BJ (cell line): ENCODE measurements at regions not wholly inside any gene's neighbourhood (a gene's known extent, or its start where the extent isn't known, plus 50 kb on each side); places are given as distances from the start of the nearest gene placed in this dataset.

Experiments
- CTCF ChIA-PET: fragments of 350-600 bp; formaldehyde crosslinking; extraction: SDS; loops from one replicate; lab custom pipeline; 2021; ENCODE audit warnings: antibody characterized with exemption, inconsistent platforms; lab: Yijun Ruan, JAX
- POLR2A ChIA-PET: fragments of 300-600 bp; sonication (Branson Sonifier 250); formaldehyde crosslinking; extraction: SDS; loops from one replicate; lab custom pipeline; 2021; ENCODE audit warnings: antibody characterized with exemption; lab: Charles Lee
- DNase-seq: peaks from one replicate; pipeline ENCODE4 v3.0.0-alpha.2; 2011; ENCODE audit warnings: low read depth
- H3K27me3 ChIP-seq: 2 replicates; pipeline ENCODE4 v1.6.0; 2011; ENCODE audit warnings: low read length; ENCODE audit not compliant: control insufficient read depth, insufficient read depth
- H3K36me3 ChIP-seq: 2 replicates; pipeline ENCODE4 v1.5.1; 2011; ENCODE audit warnings: low read length; ENCODE audit not compliant: control insufficient read depth, insufficient read depth
- H3K4me3 ChIP-seq: 2 replicates; pipeline ENCODE4 v1.5.1; 2011; ENCODE audit warnings: low read depth, mild to moderate bottlenecking, control low read depth, low read length
- TF ChIP-seq, protein P1 (sequence below): IDR thresholded peaks from 2 replicates; pipeline ENCODE4 v1.5.1; 2011; ENCODE audit warnings: low read depth, mild to moderate bottlenecking, control low read depth, inconsistent platforms, low read length, moderate library complexity; ENCODE audit not compliant: insufficient read depth

DNA sequence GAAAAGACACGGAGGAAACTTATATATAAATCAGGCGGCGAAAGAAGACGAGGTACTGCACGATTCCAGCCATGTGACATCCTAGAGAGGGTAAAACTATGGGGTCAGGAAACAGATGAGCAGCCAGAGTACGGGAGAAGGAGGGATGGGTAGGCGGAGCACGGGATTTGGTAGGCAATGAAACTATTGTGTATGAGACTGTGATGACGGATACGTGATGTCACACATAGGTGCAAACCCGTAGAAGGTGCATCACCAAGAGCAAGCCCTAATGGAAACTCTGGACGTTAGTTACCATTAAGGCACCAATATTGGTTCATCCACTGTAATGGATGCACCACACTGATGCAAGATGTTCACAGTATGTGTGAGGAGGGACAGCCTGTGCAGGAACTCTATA, 93.8 kb upstream of the MGMT start:
- Histone ChIP-seq H3K27me3 (no peaks in the 10 kb centered on the region), H3K36me3 (no peaks in the 10 kb centered on the region), H3K4me3 (no peak overlapping the region)
- ChIA-PET POLR2A (no interaction called here), CTCF (no interaction called here)
- no peak for DNase-seq
- TF ChIP-seq, protein P1, sequence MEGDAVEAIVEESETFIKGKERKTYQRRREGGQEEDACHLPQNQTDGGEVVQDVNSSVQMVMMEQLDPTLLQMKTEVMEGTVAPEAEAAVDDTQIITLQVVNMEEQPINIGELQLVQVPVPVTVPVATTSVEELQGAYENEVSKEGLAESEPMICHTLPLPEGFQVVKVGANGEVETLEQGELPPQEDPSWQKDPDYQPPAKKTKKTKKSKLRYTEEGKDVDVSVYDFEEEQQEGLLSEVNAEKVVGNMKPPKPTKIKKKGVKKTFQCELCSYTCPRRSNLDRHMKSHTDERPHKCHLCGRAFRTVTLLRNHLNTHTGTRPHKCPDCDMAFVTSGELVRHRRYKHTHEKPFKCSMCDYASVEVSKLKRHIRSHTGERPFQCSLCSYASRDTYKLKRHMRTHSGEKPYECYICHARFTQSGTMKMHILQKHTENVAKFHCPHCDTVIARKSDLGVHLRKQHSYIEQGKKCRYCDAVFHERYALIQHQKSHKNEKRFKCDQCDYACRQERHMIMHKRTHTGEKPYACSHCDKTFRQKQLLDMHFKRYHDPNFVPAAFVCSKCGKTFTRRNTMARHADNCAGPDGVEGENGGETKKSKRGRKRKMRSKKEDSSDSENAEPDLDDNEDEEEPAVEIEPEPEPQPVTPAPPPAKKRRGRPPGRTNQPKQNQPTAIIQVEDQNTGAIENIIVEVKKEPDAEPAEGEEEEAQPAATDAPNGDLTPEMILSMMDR: no peak

- CTCF ChIA-PET: no interaction called here
- POLR2A ChIA-PET: no interaction called here
- Histone ChIP-seq H3K27me3 (no peaks in the 10 kb centered on the region), H3K36me3 (no peaks in the 10 kb centered on the region), H3K4me3 (no peak overlapping the region)
- TF ChIP-seq, protein P1: no peak
- no peak for DNase-seq
Measured at GRCh38 chr10:129373718-129374117, 93.3 kb upstream of the MGMT start.

- no peak for DNase-seq
- TF ChIP-seq, protein P1: no peak
- H3K27me3 ChIP-seq: no peaks in the 10 kb centered on the region
- H3K36me3 ChIP-seq: no peaks in the 10 kb centered on the region
- ChIA-PET CTCF (no interaction called here), POLR2A (no interaction called here)
- H3K4me3 ChIP-seq: no peak overlapping the region
Measured at GRCh38 chr10:129375171-129375570, 91.9 kb upstream of the MGMT start.

GRCh38 chr10:129375912-129376311, 91.1 kb upstream of the MGMT start:
- TF ChIP-seq, protein P1: no peak
- CTCF ChIA-PET: no interaction called here
- no peaks in the 10 kb centered on the region for H3K27me3 ChIP-seq
- POLR2A ChIA-PET: no interaction called here
- no peaks in the 10 kb centered on the region for H3K36me3 ChIP-seq
- H3K4me3 ChIP-seq: no peak overlapping the region
- no peak for DNase-seq

- no peak for DNase-seq
- CTCF ChIA-PET: no interaction called here
- Histone ChIP-seq H3K36me3 (no peaks in the 10 kb centered on the region), H3K4me3 (no peak overlapping the region), H3K27me3 (no peaks in the 10 kb centered on the region)
- POLR2A ChIA-PET: no interaction called here
- TF ChIP-seq, protein P1: no peak
Measured at GRCh38 chr10:129380279-129380678, 86.8 kb upstream of the MGMT start.
